ENCODE measurements at regions not wholly inside any gene's neighbourhood (a gene's known extent, or its start where the extent isn't known, plus 50 kb on each side); places are given as distances from the start of the nearest gene placed in this dataset.

- intact Hi-C loops (cut with micrococcal nuclease; ENCODE audit: unreplicated experiment): no loop called here
- H3K9me3 ChIP-seq (ENCODE audit: low read depth, low read length, poor library complexity, severe bottlenecking): no peaks in the 10 kb centered on the region
- H3K27me3 ChIP-seq (replicated peaks; ENCODE audit: insufficient read depth, low read depth, low read length, poor library complexity): no peaks in the 10 kb centered on the region
- no peaks in the 10 kb centered on the region for H3K4me1 ChIP-seq (ENCODE audit: insufficient read depth, low read length, poor library complexity, severe bottlenecking)
- DNase-seq (ENCODE audit: low spot score): no peak
- ChIA-PET POLR2A (ENCODE audit: low non-redundant PET) (no interaction called here), CTCF (interaction anchor here (0.7 kb wide), 1 partner anchor 1040 kb away, joined by 5 read pairs; no protein-coding TSS in a partner anchor)
- H3K27ac ChIP-seq (ENCODE audit: low read depth, low read length, poor library complexity, severe bottlenecking): no peak overlapping the region
- no TSS peak for BruUV-seq (replicated peaks)
- no peaks in the 10 kb centered on the region for H3K36me3 ChIP-seq (ENCODE audit: insufficient read depth, low read length, poor library complexity, severe bottlenecking)
- no peak for TF ChIP-seq CTCF (conservative IDR thresholded peaks at IDR 0.05; ENCODE audit: low read depth, low read length)
- no peak for TF ChIP-seq EZH2 (IDR thresholded peaks at IDR 0.05; ENCODE audit: borderline replicate concordance, low read depth, low read length, poor library complexity, severe bottlenecking)
- H3K4me3 ChIP-seq (ENCODE audit: low read depth, low read length, poor library complexity, severe bottlenecking): no peak overlapping the region
These were observed 483.5 kb downstream of the UTRN start for GRCh38 chr6:144768551-144769075.

GRCh38 chr6:144769142-144769541 is 484.0 kb downstream of the UTRN start:
- TF ChIP-seq CTCF (conservative IDR thresholded peaks at IDR 0.05; ENCODE audit: low read depth, low read length) (no peak), EZH2 (IDR thresholded peaks at IDR 0.05; ENCODE audit: borderline replicate concordance, low read depth, low read length, poor library complexity, severe bottlenecking) (no peak)
- Histone ChIP-seq H3K4me1 (ENCODE audit: insufficient read depth, low read length, poor library complexity, severe bottlenecking) (no peaks in the 10 kb centered on the region), H3K4me3 (ENCODE audit: low read depth, low read length, poor library complexity, severe bottlenecking) (no peak overlapping the region), H3K36me3 (ENCODE audit: insufficient read depth, low read length, poor library complexity, severe bottlenecking) (no peaks in the 10 kb centered on the region), H3K9me3 (ENCODE audit: low read depth, low read length, poor library complexity, severe bottlenecking) (no peaks in the 10 kb centered on the region), H3K27ac (ENCODE audit: low read depth, low read length, poor library complexity, severe bottlenecking) (no peak overlapping the region), H3K27me3 (replicated peaks; ENCODE audit: insufficient read depth, low read depth, low read length, poor library complexity) (no peaks in the 10 kb centered on the region)
- no TSS peak for BruUV-seq (replicated peaks)
- DNase-seq (ENCODE audit: low spot score): no peak
- ChIA-PET POLR2A (ENCODE audit: low non-redundant PET) (no interaction called here), CTCF (interaction anchor here (0.7 kb wide), 1 partner anchor 1040 kb away, joined by 5 read pairs; no protein-coding TSS in a partner anchor)
- intact Hi-C loops (cut with micrococcal nuclease; ENCODE audit: unreplicated experiment): no loop called here

GRCh38 chr6:144776031-144776819 is 491.1 kb downstream of the UTRN start:
- Histone ChIP-seq H3K36me3 (ENCODE audit: insufficient read depth, low read length, poor library complexity, severe bottlenecking) (no peaks in the 10 kb centered on the region), H3K9me3 (ENCODE audit: low read depth, low read length, poor library complexity, severe bottlenecking) (no peaks in the 10 kb centered on the region), H3K27ac (ENCODE audit: low read depth, low read length, poor library complexity, severe bottlenecking) (no peak overlapping the region), H3K27me3 (replicated peaks; ENCODE audit: insufficient read depth, low read depth, low read length, poor library complexity) (no peaks in the 10 kb centered on the region), H3K4me3 (ENCODE audit: low read depth, low read length, poor library complexity, severe bottlenecking) (no peak overlapping the region), H3K4me1 (ENCODE audit: insufficient read depth, low read length, poor library complexity, severe bottlenecking) (no peaks in the 10 kb centered on the region)
- TF ChIP-seq CTCF (conservative IDR thresholded peaks at IDR 0.05; ENCODE audit: low read depth, low read length) (no peak), EZH2 (IDR thresholded peaks at IDR 0.05; ENCODE audit: borderline replicate concordance, low read depth, low read length, poor library complexity, severe bottlenecking) (no peak)
- intact Hi-C loops (cut with micrococcal nuclease; ENCODE audit: unreplicated experiment): no loop called here
- no peak for DNase-seq (ENCODE audit: low spot score)
- no TSS peak for BruUV-seq (replicated peaks)
- ChIA-PET CTCF (no interaction called here), POLR2A (ENCODE audit: low non-redundant PET) (no interaction called here)
